ENCODE measurements at regions not wholly inside any gene's neighbourhood (a gene's known extent, or its start where the extent isn't known, plus 50 kb on each side); places are given as distances from the start of the nearest gene placed in this dataset.

DNA sequence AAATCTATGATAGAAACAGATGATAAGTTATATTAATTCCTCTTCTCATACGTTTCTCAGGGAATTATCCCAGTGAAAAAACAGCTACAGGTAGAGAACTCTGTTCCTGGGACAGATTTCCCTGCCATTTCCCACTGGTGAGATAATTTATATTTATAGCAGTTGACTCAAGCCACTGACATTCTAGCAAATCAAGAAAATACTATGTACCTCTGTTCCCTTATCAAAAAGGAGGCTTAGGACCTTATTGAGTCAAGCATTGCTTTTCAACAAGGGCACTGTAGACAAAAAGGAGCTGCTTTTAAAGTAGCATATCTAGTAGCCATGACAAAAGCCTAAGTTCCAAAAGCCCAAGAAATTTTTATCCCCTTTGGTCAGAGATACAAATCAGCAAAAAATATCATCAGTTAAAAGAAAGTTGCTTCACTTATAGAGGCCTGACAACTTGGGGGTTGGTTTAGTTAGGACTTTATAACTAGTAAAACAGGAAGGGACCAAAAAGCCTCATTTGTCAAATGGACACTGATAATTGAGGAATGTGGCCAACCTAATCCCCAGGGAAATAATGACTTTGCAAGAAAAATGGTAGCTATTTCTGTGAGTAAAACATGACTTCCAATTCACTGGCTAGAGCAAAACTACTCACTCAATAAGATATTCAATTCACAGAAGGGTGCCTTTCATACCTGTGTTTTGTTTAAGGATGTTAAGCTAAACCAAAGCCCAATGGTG lies 652.5 kb downstream of the SLITRK1 start:
- in situ Hi-C loops (cut with HindIII; ENCODE audit: low pct_ligation_motif_present, low sequenced_read_pairs): no loop called here
- no peak for TF ChIP-seq CTCF (IDR thresholded peaks at IDR 0.05; ENCODE audit: low read depth, low read length, missing control alignments)

GRCh38 chr13:83223546-83223945 lies 658.7 kb downstream of the SLITRK1 start:
- Histone ChIP-seq H3K27ac (no peak overlapping the region), H3K36me3 (replicated peaks) (no peaks in the 10 kb centered on the region), H3K4me3 (ENCODE audit: low read depth, low read length) (no peak overlapping the region), H3K27me3 (replicated peaks) (no peaks in the 10 kb centered on the region)
- no peak for TF ChIP-seq CTCF (IDR thresholded peaks at IDR 0.05; ENCODE audit: low read depth, low read length, missing control alignments)
- DNase-seq: no peak
- in situ Hi-C loops (cut with HindIII; ENCODE audit: low pct_ligation_motif_present, low sequenced_read_pairs): no loop called here

More for the DNA sequence above, 652.5 kb downstream of the SLITRK1 start:
- Histone ChIP-seq H3K36me3 (replicated peaks) (no peaks in the 10 kb centered on the region), H3K27ac (no peak overlapping the region), H3K4me3 (ENCODE audit: low read depth, low read length) (no peak overlapping the region), H3K27me3 (replicated peaks) (no peaks in the 10 kb centered on the region)
- no peak for DNase-seq

- Histone ChIP-seq H3K36me3 (replicated peaks) (no peaks in the 10 kb centered on the region), H3K27ac (peak overlapping the region; percentile 38), H3K27me3 (replicated peaks) (no peaks in the 10 kb centered on the region), H3K4me3 (ENCODE audit: low read depth, low read length) (no peak overlapping the region)
- TF ChIP-seq CTCF (IDR thresholded peaks at IDR 0.05; ENCODE audit: low read depth, low read length, missing control alignments): no peak
- in situ Hi-C loops (cut with HindIII; ENCODE audit: low pct_ligation_motif_present, low sequenced_read_pairs): no loop called here
- peak; percentile 30 for DNase-seq
Measured at GRCh38 chr13:83221813-83222241, 660.4 kb downstream of the SLITRK1 start.

- Histone ChIP-seq H3K4me3 (ENCODE audit: low read depth, low read length) (no peak overlapping the region), H3K27me3 (replicated peaks) (no peaks in the 10 kb centered on the region), H3K27ac (no peak overlapping the region), H3K36me3 (replicated peaks) (no peaks in the 10 kb centered on the region)
- DNase-seq: no peak
- TF ChIP-seq CTCF (IDR thresholded peaks at IDR 0.05; ENCODE audit: low read depth, low read length, missing control alignments): no peak
- in situ Hi-C loops (cut with HindIII; ENCODE audit: low pct_ligation_motif_present, low sequenced_read_pairs): no loop called here
Measured at GRCh38 chr13:83221256-83221655, 661.0 kb downstream of the SLITRK1 start.

DNA sequence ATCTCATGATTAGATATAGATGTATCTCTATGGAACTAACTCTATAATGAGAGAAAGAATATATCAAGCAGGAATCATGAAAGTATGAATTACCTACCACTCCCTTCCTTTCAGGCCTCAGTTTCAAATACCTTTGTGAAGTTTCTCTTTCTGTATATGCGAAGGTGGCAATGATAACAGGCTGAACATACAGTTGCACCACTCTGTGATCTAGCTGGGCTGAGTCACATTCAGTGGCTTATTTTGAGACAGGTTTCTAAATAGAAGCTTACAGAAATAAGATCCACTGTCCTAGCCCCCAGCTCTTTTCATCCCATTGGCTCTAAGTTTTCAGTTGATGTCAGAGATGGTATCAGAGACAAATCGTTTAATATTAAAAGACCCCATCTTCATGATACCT lies 662.0 kb downstream of the SLITRK1 start:
- no peaks in the 10 kb centered on the region for H3K27me3 ChIP-seq (replicated peaks)
- H3K4me3 ChIP-seq (ENCODE audit: low read depth, low read length): no peak overlapping the region
- in situ Hi-C loops (cut with HindIII; ENCODE audit: low pct_ligation_motif_present, low sequenced_read_pairs): no loop called here
- TF ChIP-seq CTCF (IDR thresholded peaks at IDR 0.05; ENCODE audit: low read depth, low read length, missing control alignments): no peak
- no peaks in the 10 kb centered on the region for H3K36me3 ChIP-seq (replicated peaks)
- H3K27ac ChIP-seq: no peak overlapping the region
- no peak for DNase-seq

DNA sequence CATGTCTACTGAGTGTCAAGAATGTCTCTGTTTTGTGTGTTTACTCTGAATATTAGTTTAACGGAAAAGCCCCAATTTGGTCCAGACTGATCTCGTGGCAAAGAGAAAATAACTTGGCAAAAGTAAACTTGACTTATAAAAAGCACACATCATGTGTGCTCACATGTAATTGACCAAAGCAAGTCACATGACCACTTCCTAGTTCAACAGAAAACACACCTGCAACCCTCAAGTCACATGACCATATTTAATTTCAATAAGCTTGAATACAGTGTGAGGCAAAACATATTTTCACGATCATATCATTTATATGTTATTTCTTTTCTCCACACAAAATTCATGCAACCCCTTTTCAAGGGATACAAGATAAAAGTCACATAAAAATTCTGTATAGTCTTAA lies 662.4 kb downstream of the SLITRK1 start:
- in situ Hi-C loops (cut with HindIII; ENCODE audit: low pct_ligation_motif_present, low sequenced_read_pairs): no loop called here
- Histone ChIP-seq H3K4me3 (ENCODE audit: low read depth, low read length) (no peak overlapping the region), H3K27me3 (replicated peaks) (no peaks in the 10 kb centered on the region), H3K27ac (no peak overlapping the region), H3K36me3 (replicated peaks) (no peaks in the 10 kb centered on the region)
- no peak for DNase-seq
- TF ChIP-seq CTCF (IDR thresholded peaks at IDR 0.05; ENCODE audit: low read depth, low read length, missing control alignments): no peak
